GM19397 (cell line): ENCODE measurements at regions not wholly inside any gene's neighbourhood (a gene's known extent, or its start where the extent isn't known, plus 50 kb on each side); places are given as distances from the start of the nearest gene placed in this dataset.
"Not testable (repeated sequence)": the region's sequence is repeated elsewhere in the genome, so short reads cannot be mapped to it uniquely, and the experiment has no call there.

Experiments used
- ATAC-seq: cut with Tn5 transposase; IDR thresholded peaks from one replicate; pipeline ENCODE4 v1.9.1; 2021; ENCODE audit warnings: mild to moderate bottlenecking, moderate library complexity; ENCODE audit not compliant: unreplicated experiment

DNA sequence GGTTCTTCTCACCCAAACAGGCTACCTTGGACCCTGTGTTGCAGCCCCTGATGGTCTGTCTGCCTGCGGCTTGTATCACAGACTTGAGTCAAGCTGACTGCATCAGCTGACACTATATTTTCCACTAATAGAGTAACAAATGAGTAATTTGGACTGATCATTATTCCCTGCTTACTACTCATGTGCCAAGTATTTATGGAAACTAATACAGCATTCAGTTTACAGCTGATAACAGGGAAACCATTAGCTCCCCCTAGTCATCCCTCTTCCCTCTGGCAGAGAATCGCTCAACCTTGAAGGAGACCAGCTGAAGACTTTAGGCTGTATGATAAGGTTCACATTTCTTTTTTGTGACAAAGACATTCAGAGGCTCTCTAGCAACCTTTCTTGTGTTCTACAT is 116.6 kb upstream of the SYT6 start:
- no peak for ATAC-seq

DNA sequence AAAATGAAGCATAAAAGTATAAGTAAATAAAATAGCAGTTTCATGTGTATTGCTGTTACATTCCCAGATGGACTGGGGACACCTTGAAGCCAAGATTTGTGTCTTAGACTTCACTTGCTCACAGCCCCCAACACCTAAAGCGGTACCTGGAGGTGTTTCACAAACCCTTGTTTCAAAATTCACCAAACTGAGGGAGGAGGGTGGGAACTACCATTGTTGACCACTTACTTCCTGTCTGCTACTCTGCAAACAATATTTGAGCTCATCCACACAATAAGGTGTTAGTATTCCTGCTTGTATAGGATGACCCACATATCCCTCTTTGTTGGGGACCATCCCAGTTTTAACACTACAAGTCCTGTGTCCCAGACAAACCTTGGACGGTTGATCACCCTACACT is 115.9 kb upstream of the SYT6 start:
- ATAC-seq, result no peak

DNA sequence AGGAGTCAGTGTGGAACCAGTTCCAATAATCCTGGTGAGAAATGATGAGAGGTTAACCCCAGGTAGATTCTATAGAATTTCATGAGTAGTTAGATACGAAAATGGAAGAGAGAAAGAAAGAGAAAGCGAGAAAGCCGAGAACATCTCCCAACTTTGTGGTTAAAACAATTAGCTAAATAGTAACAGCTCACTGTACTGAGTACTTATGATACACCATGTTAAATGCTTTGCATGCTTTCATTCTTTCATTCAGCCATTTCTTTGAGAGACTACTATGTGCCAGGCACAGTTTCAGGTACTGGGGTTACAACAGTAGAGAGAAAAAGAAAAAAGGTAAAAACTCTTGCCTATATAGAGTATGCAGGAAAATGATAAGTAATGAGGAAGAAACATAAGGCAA is 109.7 kb upstream of the SYT6 start:
- peak; percentile 95 for ATAC-seq

DNA sequence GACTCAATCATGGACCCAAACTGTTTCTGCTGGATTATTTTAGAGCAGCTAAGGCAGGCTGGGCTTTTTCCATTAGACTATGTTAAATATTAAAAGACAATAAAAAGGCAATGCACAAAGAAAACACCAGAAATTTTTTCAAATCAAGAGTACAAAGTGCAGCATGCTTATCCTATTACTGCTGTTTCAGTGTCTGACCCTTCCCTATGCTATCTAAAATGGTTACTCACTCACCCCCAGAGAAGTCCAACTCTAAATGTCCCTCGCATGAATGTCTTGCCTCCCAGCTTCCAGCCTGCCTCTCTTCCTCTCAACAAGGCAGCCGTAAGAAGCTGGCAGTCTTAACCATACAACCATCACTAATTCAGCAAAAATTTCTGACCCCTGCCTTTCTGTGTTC is 108.7 kb upstream of the SYT6 start:
- ATAC-seq, result no peak

DNA sequence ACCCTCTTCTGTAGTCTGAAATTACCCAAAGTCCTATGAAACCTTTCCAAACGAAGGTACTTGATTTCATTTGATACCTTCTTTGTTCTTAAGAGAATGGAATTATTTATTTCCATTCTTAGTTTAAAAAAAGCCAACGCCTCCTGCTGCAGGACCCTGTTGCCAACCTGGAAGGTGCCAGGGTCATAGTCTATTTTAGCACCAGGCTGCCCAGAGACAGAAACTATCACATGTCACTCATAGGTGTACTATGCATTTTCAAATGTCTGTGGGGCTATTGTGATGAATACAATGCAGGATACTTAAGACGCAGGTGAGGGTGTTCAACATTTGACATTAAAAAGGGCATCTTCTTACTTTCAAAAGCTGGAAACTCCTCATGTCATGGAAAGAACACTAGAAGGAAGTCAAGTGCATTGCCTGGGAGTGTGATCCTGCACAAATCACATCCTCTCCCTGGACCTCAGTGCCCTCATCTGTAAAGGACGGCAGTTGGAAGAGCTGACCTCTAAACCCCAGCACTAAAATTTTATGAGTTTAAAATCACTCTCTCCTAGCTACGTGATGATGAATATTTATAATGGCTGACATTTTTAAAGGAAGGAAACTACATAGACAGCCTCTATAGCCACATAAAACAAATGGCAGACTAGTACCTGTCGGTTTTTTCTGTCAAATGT is 107.3 kb upstream of the SYT6 start:
- ATAC-seq, result no peak

DNA sequence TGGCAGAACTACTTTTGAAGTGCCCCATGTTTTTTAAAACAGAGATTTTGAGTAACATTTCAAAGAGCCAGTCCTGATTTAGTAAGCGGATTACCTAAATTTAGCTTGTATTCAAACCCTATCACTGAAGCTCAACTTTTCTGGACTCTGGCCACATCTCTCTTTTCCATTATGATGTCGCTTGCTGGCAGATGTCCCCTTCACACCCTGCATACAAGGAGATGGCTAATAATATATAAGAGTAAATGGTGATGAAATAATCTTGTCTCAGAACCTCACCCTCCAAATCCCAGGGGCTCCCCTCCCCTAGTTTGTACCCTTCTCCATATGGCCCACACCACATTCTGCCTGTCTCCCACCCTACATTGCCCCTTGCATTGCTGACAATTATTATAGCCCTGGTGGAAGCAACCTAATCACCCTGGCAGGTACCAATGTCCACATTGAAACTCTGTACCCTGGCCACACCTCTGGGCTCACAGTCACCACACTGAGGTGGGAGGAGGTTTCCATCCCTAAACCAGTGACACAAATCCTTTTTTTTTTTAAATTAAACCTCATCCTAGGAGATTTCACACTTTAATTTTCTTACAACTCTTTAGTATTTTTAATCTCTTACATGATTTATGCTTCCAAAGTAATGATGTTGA is 106.0 kb upstream of the SYT6 start:
- ATAC-seq, result no peak

DNA sequence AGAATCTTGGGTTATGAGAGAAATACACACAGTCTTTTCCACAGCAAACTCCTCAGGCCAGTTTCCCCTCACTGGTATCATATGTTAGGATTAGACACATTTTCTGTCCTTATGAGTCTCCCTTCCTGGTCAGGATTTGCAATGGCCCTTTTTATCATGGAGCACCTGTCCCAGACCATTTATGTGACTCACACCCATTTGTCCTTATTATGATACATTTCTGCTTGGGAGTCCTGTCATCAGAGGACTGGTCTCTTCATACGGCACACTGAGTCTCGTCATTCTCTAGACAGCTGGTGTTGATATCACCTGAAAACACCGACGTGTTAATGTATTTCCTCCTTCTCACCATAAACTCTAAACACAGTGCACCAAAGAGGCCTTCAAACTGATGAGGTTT is 105.0 kb upstream of the SYT6 start:
- no peak for ATAC-seq

DNA sequence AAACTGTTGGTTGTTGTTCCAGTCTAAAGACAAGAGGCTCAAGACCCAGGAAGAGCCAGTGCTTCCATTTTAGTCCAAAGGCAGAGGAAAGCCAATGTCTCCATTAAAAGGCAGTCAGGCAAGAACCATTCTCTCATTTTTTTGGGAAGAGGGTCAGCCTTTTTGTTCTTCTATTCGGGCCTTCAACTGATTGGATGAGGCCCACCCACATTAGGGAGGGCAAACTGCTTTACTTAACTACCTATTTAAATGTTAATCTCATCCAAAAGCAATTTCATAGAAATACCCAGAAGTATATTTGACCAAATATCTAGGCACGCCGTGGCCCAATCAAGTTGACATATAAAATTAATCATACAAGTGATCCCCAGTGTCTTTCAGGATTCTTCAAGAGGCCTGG is 104.4 kb upstream of the SYT6 start:
- no peak for ATAC-seq

DNA sequence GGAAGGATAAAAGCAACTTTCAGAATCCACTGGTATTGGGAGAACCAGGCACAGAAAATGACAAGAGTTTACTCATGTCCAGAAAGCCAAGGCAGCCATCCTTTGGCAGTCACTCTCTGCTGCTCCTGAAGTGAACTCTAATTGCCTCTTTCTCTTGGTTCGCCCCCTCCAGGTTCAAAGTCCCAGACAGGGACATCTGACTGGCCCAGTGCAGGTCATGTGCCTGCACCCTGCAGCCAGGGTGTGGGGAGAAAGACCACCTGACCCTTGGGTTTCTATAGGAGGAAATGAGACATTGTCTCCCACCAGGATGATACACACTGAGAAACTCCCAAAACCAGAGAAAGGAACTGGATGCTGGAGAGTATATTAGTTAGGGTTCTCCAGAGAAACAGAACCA is 103.9 kb upstream of the SYT6 start:
- no peak for ATAC-seq

DNA sequence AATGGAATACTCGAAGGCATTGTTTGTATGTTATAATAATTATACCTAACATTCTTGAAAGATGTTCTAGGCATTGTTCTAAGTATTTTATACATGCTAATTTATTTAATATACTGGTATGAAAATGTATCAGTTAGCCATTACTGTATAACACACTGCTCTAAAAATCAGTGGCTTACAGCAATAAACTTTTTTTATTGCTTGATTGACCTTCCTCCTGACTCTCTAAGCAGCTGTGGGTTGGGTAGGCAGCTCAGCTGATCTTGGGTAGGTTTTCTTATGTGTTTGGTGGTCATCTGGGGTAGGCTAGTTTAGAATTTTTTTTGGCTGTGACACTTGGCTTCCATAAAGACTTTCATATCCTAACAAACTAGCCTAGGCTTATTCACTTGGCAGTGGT is 100.2 kb upstream of the SYT6 start:
- no peak for ATAC-seq

DNA sequence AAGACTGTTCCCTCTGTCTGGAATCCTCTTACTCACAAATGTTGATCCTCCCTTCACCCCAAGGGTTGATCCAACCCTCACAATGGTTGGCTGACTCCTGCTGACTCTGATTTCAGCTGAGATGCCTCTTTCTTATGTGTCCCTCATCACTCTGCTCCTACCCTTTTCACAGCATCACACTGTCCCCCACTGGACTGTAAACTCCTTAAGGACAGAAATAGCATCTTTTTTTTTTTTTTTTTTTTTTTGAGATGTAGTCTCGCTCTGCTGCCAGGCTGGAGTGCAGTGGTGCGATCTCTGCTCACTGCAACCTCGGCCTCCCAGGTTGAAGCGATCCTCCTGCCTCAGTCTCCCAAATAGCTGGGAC is 97.9 kb upstream of the SYT6 start:
- ATAC-seq, result no peak

DNA sequence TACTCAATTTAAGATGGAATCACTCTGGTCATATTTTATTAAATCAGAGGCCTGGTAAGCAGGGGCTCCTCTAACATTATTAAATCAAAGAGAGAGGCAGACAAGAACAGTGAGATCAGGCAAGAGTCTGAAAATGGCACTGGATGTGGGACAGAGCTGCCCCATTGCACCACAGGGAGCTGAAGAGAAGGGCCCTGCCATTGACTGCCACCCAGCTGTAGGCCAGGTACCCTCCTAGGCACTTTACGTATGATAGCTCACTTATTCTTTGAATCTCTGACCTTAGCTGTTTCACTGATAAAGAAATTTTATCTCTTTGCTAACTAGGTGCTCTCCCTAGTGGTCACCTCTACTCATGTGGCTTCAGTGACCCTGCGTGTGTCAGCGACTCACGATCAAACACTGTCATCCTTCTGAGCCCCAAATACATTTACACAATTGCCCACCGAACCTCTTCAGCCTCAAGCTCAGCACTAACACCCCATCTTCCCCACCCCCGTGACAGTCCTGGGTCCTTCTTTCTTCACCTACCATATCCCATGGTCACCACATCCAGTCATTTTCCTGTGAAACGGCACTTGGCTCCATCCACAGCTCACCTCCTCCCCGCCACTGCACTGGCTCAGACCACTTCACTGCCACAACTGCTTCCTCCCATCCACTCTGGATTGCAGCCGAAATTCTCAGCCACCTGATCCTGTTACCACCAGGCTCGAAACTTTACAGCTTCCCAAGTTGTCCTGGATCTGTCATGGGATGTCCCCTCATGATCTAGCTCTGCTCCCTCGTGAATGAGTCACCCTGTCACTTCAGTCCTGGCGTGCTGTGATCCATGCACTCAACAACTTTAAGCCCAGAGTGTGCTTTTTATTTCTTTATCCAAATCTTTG is 97.3 kb upstream of the SYT6 start:
- no peak for ATAC-seq

DNA sequence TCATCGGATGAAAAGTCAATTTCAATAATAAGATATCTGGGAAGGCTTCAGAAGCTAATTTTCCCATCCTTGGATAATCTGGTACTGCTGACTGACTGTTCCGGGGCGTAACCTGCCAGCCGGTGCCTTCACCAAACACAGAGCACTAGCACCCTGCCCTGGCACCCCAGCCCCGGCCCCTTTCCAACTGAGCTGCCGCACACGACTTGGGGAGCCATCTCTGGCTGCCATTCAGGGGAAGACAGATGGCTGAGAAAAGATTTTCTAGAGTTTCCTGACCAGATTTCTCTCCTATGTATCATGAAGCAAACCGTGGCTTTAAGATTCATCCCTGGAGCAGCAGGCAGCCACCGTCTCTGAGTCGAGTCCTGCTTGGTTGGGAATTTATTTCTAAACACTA is 96.0 kb upstream of the SYT6 start:
- no peak for ATAC-seq

DNA sequence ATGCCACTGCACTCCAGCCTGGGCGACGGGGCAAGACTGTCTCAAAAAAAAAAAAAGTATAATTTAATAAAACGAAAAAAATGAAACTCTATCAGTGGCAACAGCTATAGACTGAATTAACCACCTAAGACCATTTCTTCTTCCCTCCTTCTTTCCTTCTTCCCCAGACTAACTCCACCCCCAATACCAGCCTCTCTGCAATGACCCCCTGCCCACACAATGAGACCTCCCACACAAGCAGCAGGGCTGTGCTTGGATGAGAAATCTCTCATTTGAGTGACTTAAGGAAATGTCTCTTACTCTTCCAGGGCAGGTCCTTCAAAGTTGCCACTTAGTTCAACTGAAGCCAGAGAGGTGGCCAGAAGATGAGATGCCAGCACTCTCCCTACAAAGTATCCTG is 94.5 kb upstream of the SYT6 start:
- no peak for ATAC-seq

DNA sequence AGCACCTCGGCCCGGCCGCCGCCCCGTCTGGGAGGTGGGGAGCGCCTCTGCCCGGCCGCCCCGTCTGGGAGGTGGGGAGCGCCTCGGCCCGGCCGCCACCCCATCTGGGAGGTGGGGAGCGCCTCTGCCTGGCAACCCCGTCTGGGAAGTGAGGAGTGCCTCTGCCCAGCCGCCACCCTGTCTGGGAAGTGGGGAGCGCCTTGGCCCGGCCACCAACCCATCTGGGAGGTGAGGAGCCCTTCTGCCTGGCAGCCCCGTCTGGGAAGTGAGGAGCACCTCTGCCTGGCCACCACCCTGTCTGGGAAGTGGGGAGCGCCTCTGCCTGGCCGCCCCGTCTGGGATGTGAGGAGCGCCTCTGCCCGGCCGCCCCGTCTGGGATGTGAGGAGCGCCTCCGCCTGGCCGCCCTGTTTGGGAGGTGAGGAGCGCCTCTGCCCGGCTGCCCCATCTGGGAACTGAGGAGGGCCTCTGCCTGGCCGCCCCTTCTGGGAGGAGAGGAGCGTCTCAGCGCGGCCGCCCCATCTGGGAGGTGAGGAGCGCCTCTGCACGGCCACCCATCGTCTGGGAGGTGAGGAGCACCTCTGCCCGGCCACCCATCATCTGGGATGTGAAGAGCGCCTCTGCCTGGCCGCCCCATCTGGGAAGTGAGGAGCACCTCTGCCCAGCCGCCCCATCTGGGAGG is 89.0 kb upstream of the SYT6 start:
- ATAC-seq, result not testable (repeated sequence)

DNA sequence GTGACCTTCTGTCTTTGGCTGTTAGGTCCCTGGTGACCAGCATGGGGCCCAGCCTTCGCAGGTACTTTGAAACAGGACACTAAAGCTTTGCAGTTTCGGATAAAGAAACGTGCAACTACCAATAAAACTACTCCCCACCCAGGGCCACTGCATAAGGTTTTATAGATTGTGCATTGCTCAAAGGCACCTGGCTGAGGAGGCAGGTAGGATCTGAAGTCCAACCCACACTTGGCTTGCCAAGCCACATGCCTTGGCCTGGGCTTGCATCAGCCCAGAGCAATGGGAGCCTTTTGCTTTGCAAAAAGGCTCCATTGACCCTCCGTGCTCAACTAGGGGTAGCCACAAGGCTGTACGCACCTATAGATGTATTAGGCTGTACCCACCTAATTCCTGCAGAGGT is 84.4 kb upstream of the SYT6 start:
- ATAC-seq, result no peak

DNA sequence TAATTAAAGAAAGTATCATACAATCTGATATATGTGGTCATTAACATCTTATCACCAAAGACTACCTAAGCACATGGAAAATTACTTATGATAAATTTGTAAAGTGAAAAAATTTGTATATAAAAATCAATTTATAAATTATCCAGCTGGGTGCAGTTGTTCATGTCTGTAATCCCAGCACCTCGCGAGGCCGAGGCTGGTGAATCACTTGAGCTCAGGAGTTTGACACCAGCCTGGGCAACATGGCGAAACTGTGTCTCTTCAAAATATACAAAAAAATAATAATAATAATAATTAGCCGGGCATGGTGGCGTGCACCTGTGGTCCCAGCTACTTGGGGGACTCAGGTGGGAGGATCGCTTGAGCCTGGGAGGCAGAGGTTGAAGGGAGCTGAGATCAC is 82.8 kb upstream of the SYT6 start:
- ATAC-seq, result no peak

DNA sequence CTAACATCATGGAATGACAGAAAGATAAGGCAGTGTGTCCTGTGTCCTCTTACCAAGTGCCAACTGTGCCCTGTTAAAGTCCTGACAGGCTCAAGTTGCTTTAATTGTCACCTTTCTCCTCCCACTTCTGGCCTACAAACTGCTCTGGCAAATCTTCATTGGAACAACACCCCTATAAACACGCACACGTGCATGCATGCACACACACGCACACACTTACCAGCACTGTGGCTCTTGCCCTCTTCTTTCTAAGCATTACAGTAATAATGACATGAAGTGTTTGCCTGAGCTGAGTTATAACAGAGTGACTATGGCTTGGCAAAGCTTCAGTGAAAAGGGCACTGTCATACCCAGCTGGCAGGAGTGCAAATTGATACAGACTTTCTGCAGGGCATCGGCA is 82.3 kb upstream of the SYT6 start:
- no peak for ATAC-seq

DNA sequence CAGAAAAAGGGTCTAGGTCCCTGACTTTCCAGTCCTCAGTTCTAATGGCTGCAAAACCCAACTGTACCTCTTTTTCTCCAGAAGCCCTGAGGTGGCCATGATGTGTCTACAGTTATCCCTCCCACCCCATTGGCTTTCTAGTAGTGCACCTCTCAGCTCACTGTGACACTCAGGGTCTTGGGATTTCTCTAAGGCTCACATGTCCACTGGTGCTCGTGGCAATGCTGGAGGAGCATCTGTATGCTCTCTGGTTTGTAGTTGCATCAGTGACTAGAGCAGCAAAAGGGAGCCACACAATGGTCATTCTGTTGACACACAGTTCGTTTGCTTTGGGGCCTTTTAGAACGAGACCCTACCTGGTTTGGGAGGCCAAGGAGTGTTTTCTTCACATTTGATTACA is 81.6 kb upstream of the SYT6 start:
- ATAC-seq, result no peak

DNA sequence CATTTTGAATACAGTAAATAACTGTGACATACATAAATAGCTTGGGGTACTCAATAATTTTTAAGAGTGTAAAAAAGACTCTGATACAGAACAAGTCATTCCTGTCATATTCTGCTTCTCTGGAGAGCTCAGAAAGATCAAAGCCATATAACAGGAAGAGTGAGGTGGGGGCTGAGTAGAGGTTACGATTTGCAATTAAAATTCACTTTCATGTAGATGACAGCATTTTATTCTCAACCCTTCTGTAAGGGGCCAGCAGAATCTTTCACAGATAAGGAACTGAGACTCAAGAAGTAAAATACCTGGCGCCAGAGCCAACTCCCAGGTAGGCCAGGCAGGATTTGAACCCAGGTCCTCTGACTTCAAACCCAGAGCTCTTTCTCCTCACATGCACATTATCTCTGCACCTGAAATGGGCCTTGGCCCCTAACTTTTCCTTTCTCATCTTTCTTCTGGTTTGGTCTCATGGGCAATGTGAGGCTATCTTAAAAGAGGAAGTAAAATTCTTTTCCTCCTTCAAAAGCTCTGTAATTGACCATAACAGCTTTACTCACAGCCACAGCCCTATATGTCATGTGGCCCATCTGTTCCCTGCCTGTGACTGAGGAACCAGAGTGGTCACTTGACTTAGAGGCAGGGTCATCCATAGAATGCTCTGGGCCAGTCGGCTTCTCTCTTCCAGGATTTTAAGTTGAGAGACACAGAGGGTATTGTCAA is 80.9 kb upstream of the SYT6 start:
- ATAC-seq, result no peak

DNA sequence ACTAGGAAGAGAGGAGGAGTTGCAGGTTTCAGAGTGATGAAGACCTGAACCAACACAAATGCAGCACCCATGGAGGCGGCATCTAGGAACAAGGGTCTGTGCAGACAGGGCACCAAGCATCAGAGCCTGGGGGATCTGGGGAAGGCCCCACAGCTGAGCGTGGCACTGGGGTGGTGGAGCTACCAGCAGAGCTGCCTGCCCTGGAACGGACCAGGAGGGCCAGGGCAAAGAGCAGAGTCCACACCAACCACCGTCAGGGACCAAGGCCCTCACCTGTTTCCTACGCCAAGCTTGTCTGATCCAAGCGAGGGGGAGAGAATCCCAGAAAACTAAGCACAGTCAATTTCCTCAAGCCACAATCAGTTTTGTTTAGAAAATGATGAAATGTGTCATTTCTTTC is 79.0 kb upstream of the SYT6 start:
- no peak for ATAC-seq
